Psoas muscle (tissue), 7 donors: ENCODE measurements at regions not wholly inside any gene's neighbourhood (a gene's known extent, or its start where the extent isn't known, plus 50 kb on each side); places are given as distances from the start of the nearest gene placed in this dataset.

Experiments used
- ATAC-seq, 4 donors: fragments of 200-7000 bp; cut with Tn5 transposase; one replicate each; pipeline ENCODE4 v1.9.1; 2020; ENCODE audit warnings: moderate library complexity in 3 of 4, mild to moderate bottlenecking in 2 of 4
- DNase-seq, 2 donors: peaks; one replicate each; pipeline ENCODE4 v3.0.0-alpha.2; 2020
- H3K27ac ChIP-seq: fragments of 200-600 bp; one replicate; pipeline ENCODE4 v1.8.0; 2022
- H3K27me3 ChIP-seq, 3 donors: fragments of 200-600 bp in 1 of 3; one replicate each; pipeline versions ENCODE4 v1.6.1 to v1.8.0; 2013 to 2022; ENCODE audit warnings: low read length in 2 of 3, mild to moderate bottlenecking in 2 of 3, moderate library complexity in 1 of 3; ENCODE audit not compliant: insufficient read depth in 3 of 3
- H3K36me3 ChIP-seq, 2 donors: fragments of 200-600 bp in 1 of 2; one replicate each; pipeline versions ENCODE4 v1.6.1 to v1.8.0; 2013 to 2022; ENCODE audit warnings: low read depth in 1 of 2, mild to moderate bottlenecking in 1 of 2, moderate library complexity in 1 of 2; ENCODE audit not compliant: insufficient read depth in 1 of 2
- H3K4me1 ChIP-seq: fragments of 200-600 bp; one replicate; pipeline ENCODE4 v1.8.0; 2022
- H3K4me3 ChIP-seq: fragments of 200-600 bp; one replicate; pipeline ENCODE4 v1.8.0; 2022; ENCODE audit warnings: mild to moderate bottlenecking
- H3K9me3 ChIP-seq: fragments of 200-600 bp; one replicate; pipeline ENCODE4 v1.8.0; 2022
- WGBS, 3 donors: extraction: QIAGEN DNeasy Blood & Tissue Kit; methylation state at CpG; one replicate each; pipeline versions ENCODE4 v1.1.6 to v1.1.7; 2013; 5-methylcytosine and 5-hydroxymethylcytosine counted together
- intact Hi-C, 2 donors: fragments of 100-400 bp; cut with DNase I; formaldehyde crosslinking; loops; one replicate each; pipeline versions ENCODE4 v1.11.0 to v1.14.2; 2022
- TF ChIP-seq, protein P1 (sequence below): fragments of 200-600 bp; IDR thresholded peaks from one replicate; pipeline ENCODE4 v1.8.0; 2022; ENCODE audit warnings: antibody characterized with exemption
- donor health status: healthy with polysubstance abuse.
- donor health status: DM: no; HTN: no; CAD: no; lungs with moderate emphysema.
- donor health status: Bipolar disorder and iron deficiency.
- donor health status: healthy.
- donor health status: DM: yes; HTN: yes; CAD: no.
- donor health status: DM: no; HTN: no; CAD: no.
- donor health status: DM: yes; HTN: yes; CAD: no.

GRCh38 chr3:126264952-126265351 is 84.6 kb upstream of the ALDH1L1 start:
- no peak for ATAC-seq
- H3K27ac ChIP-seq = peak overlapping the region; percentile 9
- intact Hi-C loops = loop anchor here (5.0 to 10.0 kb wide), 4 partner anchors 92 to 210 kb away; partner anchors contain the start of genes KLF15 (in 1 of the 2) and ZXDC (in 1 of the 2)

GRCh38 chr3:126264381-126264780 is 84.0 kb upstream of the ALDH1L1 start:
- WGBS, 3 donors = 46 to 73% (median 66%) methylated on average over 7 of the region's 7 CpGs
- no peaks in the 10 kb centered on the region for H3K9me3 ChIP-seq
- DNase-seq (peak in 1 of 2 donors; percentile 57), ATAC-seq (peak in 1 of 4 donors; percentile 3)
- H3K4me1 ChIP-seq = peaks cover 35% of the 10 kb centered on the region
- no peak overlapping the region for H3K4me3 ChIP-seq
- intact Hi-C loops = loop anchor here (5.0 to 10.0 kb wide), 4 partner anchors 93 to 210 kb away; partner anchors contain the start of genes KLF15 (in 1 of the 2) and ZXDC (in 1 of the 2)
- H3K27me3 ChIP-seq = no peaks in the 10 kb centered on the region
- no peak overlapping the region for H3K27ac ChIP-seq
- no peaks in the 10 kb centered on the region for H3K36me3 ChIP-seq
- TF ChIP-seq, protein P1, sequence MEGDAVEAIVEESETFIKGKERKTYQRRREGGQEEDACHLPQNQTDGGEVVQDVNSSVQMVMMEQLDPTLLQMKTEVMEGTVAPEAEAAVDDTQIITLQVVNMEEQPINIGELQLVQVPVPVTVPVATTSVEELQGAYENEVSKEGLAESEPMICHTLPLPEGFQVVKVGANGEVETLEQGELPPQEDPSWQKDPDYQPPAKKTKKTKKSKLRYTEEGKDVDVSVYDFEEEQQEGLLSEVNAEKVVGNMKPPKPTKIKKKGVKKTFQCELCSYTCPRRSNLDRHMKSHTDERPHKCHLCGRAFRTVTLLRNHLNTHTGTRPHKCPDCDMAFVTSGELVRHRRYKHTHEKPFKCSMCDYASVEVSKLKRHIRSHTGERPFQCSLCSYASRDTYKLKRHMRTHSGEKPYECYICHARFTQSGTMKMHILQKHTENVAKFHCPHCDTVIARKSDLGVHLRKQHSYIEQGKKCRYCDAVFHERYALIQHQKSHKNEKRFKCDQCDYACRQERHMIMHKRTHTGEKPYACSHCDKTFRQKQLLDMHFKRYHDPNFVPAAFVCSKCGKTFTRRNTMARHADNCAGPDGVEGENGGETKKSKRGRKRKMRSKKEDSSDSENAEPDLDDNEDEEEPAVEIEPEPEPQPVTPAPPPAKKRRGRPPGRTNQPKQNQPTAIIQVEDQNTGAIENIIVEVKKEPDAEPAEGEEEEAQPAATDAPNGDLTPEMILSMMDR = no peak

More at GRCh38 chr3:126264952-126265351, 84.6 kb upstream of the ALDH1L1 start:
- DNase-seq = peak in 1 of 2 donors; percentile 39
- H3K4me1 ChIP-seq = peaks cover 35% of the 10 kb centered on the region
- TF ChIP-seq, protein P1 = no peak
- WGBS, 3 donors = 71 to 80% (median 77%) methylated on average over 12 of the region's 12 CpGs
- no peaks in the 10 kb centered on the region for H3K9me3 ChIP-seq
- H3K27me3 ChIP-seq = no peaks in the 10 kb centered on the region
- no peak overlapping the region for H3K4me3 ChIP-seq
- H3K36me3 ChIP-seq = no peaks in the 10 kb centered on the region

GRCh38 chr3:126263971-126264370 is 83.6 kb upstream of the ALDH1L1 start:
- WGBS, 3 donors = 90 to 93% (median 91%) methylated on average over 4 of the region's 4 CpGs
- Histone ChIP-seq H3K4me3 (no peak overlapping the region), H3K27ac (no peak overlapping the region), H3K9me3 (no peaks in the 10 kb centered on the region), H3K27me3 (no peaks in the 10 kb centered on the region), H3K36me3 (no peaks in the 10 kb centered on the region), H3K4me1 (peaks cover 37% of the 10 kb centered on the region)
- ATAC-seq (no peak), DNase-seq (no peak)
- TF ChIP-seq, protein P1 = no peak
- intact Hi-C loops = loop anchor here (5.0 to 10.0 kb wide), 4 partner anchors 93 to 211 kb away; partner anchors contain the start of genes KLF15 (in 1 of the 2) and ZXDC (in 1 of the 2)

DNA sequence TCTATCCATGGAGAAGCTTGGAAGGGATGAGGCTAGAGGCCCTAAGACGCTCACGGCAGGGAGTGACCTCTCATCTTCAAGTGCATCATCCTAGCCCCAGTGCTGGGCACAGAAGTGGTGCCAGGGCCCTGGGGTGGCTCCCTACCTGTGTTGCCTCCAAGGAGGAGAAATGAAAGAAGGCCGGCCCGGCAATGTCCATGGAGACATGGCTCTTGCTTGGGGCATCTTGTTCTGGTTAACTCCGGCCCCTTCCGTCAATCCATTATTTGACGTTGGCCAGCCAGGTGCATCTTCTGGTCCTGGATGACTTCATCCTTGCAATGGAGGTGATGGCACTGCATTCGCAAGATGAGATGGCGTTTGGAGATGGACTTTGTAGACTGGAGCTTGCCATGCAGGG is 83.2 kb upstream of the ALDH1L1 start:
- Histone ChIP-seq H3K4me3 (no peak overlapping the region), H3K36me3 (no peaks in the 10 kb centered on the region), H3K27ac (no peak overlapping the region), H3K4me1 (peaks cover 42% of the 10 kb centered on the region), H3K9me3 (no peaks in the 10 kb centered on the region), H3K27me3 (no peaks in the 10 kb centered on the region)
- intact Hi-C loops = loop anchor here (5.0 to 10.0 kb wide), 4 partner anchors 94 to 211 kb away; partner anchors contain the start of genes KLF15 (in 1 of the 2) and ZXDC (in 1 of the 2)
- ATAC-seq (no peak), DNase-seq (peak in 1 of 2 donors; percentile 49)
- 87 to 96% (median 92%) methylated on average over 9 of the region's 9 CpGs for WGBS, 3 donors
- TF ChIP-seq, protein P1 = no peak
